ENCODE measurements at regions not wholly inside any gene's neighbourhood (a gene's known extent, or its start where the extent isn't known, plus 50 kb on each side); places are given as distances from the start of the nearest gene placed in this dataset.
"Not testable (repeated sequence)": the region's sequence is repeated elsewhere in the genome, so short reads cannot be mapped to it uniquely, and the experiment has no call there.

- DNase-seq: no peak
These were observed 105.2 kb upstream of the AMZ2 start for GRCh38 chr17:68142595-68142994.

DNA sequence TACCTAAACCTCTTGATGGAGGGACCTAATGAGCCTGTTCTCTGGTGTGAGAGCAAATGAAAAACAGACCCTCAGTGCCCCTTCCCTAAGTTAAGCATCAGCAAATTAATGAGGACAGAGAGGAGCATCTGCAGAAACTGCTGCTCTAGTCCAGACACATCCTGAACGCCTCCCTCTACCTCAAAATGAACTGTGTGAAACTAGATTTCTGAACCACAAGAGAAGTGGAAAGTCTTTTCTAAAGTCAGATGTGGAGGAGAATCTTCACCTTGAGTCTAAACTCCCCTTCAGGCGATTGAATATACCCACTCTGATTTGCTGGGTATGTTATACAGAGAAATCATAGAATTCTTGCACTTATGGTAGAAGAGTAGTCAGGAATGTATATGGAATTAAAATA, 104.4 kb upstream of the AMZ2 start:
- no peak for DNase-seq

DNA sequence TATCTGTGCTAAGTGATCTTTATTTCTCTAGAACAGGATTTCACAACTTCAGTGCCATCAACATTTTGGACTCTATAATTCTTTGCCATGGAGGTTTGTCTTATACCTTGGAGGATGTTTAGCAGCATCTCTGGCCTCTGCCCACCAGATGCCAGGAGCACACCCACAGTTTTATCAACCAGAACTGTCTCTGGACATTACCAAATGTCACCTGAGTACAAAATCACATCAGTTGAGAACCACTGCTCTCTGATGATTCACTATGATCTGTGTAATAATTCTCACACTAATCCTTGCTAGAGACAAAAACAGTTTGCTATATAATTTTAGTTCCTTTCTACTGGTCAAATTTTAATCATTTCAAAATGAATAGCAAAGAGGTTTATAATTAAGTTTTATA, 102.8 kb upstream of the AMZ2 start:
- DNase-seq: no peak

DNA sequence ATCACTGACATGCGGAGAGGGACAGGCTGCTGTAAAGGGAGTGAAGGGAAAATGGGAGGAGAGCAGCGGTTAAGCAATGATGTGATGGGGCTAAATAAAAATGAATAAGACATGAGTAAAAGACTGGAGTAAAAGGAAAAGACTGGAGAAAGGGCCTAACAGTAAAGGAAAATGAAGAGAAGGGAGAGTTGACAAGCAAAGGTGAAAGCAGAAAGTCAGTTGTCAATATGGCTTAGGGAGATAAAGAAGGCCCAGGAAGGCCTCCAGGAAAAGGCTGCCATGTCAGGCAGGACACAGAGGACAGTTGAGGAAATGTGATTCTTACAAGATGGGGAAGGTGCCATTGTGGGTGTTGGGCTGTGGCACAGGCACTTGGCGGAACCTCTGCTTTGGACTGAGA, 98.9 kb upstream of the AMZ2 start:
- DNase-seq: no peak

- no peak for DNase-seq
These were observed 95.7 kb upstream of the AMZ2 start for GRCh38 chr17:68152161-68152571.

DNA sequence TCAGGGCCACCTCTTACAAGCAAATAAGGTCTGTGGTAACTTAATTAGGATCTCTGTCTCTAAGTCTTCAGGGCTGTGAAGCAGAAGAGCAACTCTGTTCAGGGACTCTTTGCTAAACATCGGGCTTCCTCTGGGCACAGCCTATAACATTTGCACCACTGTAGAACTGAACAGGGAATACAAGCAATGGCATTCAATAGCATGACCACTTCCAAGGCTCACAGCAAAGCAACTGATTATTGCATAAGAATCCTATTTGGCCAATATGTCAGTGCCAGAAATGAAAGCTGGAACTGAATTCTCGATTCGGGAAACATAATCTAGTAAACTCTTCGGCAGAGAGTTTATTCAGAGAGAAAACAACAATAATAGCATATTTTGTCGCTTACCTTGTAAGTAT, 92.2 kb upstream of the AMZ2 start:
- no peak for DNase-seq

DNA sequence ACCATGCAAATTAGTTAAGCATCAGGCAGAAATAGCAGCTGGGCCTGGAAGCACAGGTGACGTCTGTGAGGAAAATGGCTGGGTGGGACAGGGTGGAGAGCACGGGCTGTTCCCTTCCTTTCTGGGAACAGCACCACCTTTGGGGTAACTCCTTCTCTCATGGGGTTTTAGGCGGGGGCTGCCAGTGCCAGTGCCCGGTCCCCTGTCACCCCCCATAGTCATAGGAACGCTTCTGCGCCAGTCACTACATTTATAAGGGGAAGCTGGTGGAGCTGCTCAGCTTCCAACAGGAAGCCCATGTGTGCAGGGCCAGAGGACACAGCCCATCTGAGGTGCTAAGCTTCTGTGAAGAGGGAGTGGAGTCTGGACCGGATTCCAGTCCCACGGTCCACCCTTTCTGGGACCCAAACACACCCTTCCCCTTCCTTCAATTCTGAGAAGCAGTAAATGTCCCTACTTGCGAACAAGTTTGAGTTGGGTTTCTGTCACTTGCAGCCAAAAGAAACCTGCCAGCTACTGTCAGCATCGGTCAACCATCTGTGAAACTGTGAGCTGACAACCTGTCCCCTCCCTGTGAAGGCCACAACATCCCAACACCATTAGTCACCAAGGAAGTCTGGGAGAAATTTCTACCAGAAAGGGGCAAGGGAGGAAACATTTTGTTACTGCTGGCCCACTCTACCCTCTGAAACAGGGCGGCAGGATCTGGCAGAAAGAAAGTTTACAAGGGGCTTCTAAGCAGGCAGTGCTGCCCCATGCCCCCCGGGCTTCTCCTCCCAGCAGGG, 86.0 kb upstream of the AMZ2 start:
- no peak for DNase-seq

- DNase-seq: not testable (repeated sequence)
These were observed 79.3 kb upstream of the AMZ2 start for GRCh38 chr17:68168273-68169164.

- DNase-seq: peak; percentile 60
These were observed 78.5 kb upstream of the AMZ2 start for GRCh38 chr17:68169165-68169821.

GRCh38 chr17:68169840-68170239, 78.0 kb upstream of the AMZ2 start:
- DNase-seq: no peak

DNA sequence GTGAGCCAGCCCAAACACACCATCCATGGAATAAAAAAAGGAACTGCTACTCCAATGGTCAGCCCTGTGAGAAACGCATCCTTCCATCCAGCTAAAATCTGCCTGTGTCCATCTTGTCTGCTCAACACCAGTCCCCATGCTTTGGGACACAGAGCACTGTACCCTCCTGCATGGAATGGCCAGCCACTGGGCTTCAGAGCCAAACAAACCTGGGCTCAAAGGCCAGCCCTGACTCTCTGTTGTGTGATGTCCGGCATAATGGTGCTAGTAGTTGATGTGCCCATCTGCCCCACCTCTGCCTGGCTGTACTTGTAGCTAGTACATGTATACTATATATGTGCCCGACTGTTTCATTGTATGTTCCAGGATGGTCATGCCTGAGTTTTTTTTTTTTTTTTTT, 77.6 kb upstream of the AMZ2 start:
- no peak for DNase-seq

DNA sequence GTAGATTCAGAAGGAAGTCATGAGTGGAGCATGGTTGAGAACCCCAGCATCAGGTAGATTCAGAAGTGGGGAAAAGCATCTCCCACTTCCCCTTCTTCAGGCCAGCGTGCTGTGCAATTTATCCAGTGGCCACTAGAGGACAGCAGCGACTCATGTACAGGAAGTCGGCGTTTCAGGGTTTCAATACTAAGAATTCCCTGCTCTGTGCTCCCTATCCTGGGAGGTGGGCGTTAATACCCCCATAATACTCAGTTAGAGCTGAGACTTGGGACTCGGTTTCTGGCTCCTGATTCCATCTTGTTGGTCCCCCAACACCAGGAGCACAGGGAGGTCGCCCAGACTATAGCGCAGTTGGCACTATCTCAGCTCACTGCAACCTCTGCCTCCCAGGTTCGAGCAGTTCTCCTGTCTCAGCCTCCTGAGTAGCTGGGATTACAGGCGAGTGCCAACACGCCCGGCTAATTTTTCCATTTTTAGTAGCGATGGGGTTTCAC, 75.3 kb upstream of the AMZ2 start:
- DNase-seq: peak; percentile 19

GRCh38 chr17:68175416-68175815, 72.4 kb upstream of the AMZ2 start:
- DNase-seq: no peak

GRCh38 chr17:68175905-68176304, 71.9 kb upstream of the AMZ2 start:
- no peak for DNase-seq

DNA sequence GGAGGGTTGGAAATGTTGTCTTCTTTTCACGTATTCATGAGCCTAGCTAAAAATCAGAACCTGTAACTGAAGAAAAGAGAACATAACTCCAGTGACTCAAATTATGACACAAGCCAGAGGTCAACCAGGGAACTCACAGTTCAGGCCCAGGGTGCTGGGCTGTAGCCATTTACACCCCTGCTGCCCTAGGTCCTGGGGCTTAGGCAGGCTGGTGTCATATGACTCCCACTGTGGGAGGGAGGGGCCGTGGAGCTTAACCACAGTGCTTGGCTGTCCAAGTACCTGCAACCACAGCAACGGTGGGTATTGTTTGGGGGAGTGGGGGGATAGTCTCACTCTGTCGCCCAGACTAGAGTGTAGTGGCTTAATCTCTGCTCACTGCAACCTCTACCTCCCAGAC, 71.1 kb upstream of the AMZ2 start:
- no peak for DNase-seq

- DNase-seq: no peak
These were observed 69.0 kb upstream of the AMZ2 start for GRCh38 chr17:68178831-68179230.

- no peak for DNase-seq
These were observed 68.5 kb upstream of the AMZ2 start for GRCh38 chr17:68179236-68179925.

DNA sequence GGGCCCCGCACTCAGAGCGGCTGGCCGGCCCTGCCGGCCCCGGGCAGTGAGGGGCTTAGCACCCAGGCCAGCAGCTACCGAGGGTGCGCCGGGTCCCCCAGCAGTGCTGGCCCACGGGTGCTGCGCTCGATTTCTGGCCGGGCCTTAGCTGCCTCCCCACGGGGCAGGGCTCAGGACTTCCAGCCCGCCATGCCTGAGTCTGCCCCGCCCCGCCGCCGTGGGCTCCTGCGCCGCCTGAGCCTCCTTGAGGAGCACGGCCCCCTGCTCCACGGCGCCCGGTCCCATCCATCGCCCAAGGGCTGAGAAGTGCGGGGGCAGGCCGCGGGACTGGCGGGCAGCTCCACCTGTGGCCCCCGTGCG, 67.9 kb upstream of the AMZ2 start:
- DNase-seq: no peak

GRCh38 chr17:68182011-68182306, 65.9 kb upstream of the AMZ2 start:
- no peak for DNase-seq

GRCh38 chr17:68182940-68183551, 64.8 kb upstream of the AMZ2 start:
- no peak for DNase-seq

DNA sequence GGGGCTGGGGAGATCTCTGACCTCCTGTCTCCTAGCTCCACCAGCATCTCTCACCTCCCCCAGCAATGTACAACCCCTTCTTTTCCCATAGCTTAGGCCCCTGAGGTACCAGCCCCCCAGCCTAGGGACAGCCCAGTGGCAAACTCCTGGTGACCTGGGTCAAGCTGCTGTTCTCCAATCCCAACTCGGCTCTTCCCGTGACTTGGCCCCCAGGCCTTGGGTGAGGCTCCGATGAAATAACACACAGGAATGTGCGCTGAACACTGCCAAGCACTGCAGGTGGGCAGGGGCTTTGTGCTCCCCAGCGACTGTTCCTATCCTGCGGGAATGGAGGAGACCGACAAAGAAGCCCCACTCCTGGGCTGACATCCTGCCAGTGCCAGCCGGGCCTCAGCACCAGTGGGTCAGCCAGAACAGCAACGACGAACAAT, 63.7 kb upstream of the AMZ2 start:
- no peak for DNase-seq

DNA sequence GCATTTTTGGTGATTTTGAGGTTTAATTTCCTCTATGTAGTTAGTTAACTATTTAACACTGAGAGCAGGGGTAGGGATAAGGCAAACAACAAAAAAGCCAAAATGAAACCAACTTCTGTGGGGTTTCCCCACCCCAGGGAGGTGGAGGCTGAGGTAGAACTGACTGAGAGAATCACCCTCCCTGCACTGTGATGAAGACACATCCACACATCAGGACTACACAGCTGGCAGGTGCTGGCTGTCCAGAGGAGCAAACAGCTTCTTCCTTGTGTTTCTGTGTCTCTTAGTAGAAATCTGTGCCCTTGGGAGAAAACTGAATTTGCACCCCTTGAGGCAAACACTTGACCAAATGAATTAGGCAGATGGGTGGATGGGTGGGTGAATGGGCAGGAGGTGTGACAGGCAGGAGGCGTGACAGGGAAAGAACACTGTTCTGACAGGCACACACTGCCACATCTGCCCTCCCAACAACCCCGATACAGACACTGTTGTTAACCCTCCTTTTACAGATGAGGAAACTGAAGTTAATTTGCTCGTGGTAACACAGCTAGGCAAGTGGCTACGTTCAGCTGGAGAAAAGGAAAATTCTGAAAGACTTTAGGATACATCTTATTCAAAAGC, 62.9 kb upstream of the AMZ2 start:
- DNase-seq: no peak
